HEK293T (cell line): ENCODE measurements at regions not wholly inside any gene's neighbourhood (a gene's known extent, or its start where the extent isn't known, plus 50 kb on each side); places are given as distances from the start of the nearest gene placed in this dataset.
"Not testable (repeated sequence)": the region's sequence is repeated elsewhere in the genome, so short reads cannot be mapped to it uniquely, and the experiment has no call there.

Source experiments
- ELF4 ChIP-seq: fragments of 450-650 bp; IDR thresholded peaks from 2 replicates; pipeline ENCODE4 v1.6.1; 2017; ENCODE audit warnings: antibody characterized with exemption
- FOXA1 ChIP-seq: fragments of 450-650 bp; IDR thresholded peaks from 2 replicates; pipeline ENCODE4 v1.6.1; 2016; ENCODE audit warnings: mild to moderate bottlenecking
- FOXK2 ChIP-seq: fragments of 450-650 bp; IDR thresholded peaks from 2 replicates; pipeline ENCODE4 v1.6.1; 2016; ENCODE audit warnings: mild to moderate bottlenecking
- L3MBTL2 ChIP-seq: fragments of 450-650 bp; conservative IDR thresholded peaks from 2 replicates; pipeline ENCODE4 v1.6.1; 2016; ENCODE audit warnings: mild to moderate bottlenecking
- PKNOX1 ChIP-seq: fragments of 450-650 bp; IDR thresholded peaks from 2 replicates; pipeline ENCODE4 v1.6.1; 2016

GRCh38 chr21:9772877-9773420 lies 748.4 kb upstream of the TPTE start:
- TF ChIP-seq FOXA1, ELF4, L3MBTL2, PKNOX1, FOXK2: not testable (repeated sequence)
